ENCODE measurements at regions not wholly inside any gene's neighbourhood (a gene's known extent, or its start where the extent isn't known, plus 50 kb on each side); places are given as distances from the start of the nearest gene placed in this dataset.

DNA sequence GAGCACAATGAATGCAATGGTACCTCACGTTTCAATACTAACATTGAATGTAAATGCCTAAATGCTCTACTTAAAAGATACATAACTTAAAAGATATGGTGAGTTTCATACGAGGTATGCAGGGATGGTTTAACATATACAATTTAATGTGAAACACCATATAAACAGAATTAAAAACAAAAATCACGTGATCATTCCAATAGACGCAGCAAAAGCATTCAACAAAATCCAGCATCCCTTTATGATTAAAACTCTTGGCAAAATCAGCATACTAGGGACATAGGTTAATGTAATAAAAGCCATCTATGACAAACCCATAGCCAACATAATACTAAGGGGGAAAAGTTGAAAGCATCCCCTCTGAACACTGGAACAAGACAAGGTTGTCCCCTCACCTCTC lies 845.7 kb downstream of the SLC16A7 start:
- H3K27me3 ChIP-seq (replicated peaks; ENCODE audit: insufficient read depth) = no peaks in the 10 kb centered on the region

GRCh38 chr12:60451457-60451856 lies 855.6 kb downstream of the SLC16A7 start:
- H3K9me3 ChIP-seq = no peaks in the 10 kb centered on the region
- H3K36me3 ChIP-seq = no peaks in the 10 kb centered on the region
- no peak overlapping the region for H3K4me3 ChIP-seq
- no peak overlapping the region for H3K27ac ChIP-seq
- ATAC-seq (ENCODE audit: insufficient number of reproducible peaks, low FRiP score, low read depth) (no peak), DNase-seq (ENCODE audit: low spot score) (no peak)
- no peak for TF ChIP-seq CTCF (IDR thresholded peaks at IDR 0.05)
- H3K4me1 ChIP-seq (ENCODE audit: control insufficient read depth in 1 of 2, low read depth in 2 of 2) = no peaks in the 10 kb centered on the region
- H3K27me3 ChIP-seq (replicated peaks; ENCODE audit: insufficient read depth) = no peaks in the 10 kb centered on the region

More for the DNA sequence above, 845.7 kb downstream of the SLC16A7 start:
- no peak for ATAC-seq (ENCODE audit: insufficient number of reproducible peaks, low FRiP score, low read depth)
- no peak overlapping the region for H3K4me3 ChIP-seq
- TF ChIP-seq CTCF (IDR thresholded peaks at IDR 0.05) = no peak
- H3K9me3 ChIP-seq = no peaks in the 10 kb centered on the region
- no peaks in the 10 kb centered on the region for H3K36me3 ChIP-seq
- H3K4me1 ChIP-seq (ENCODE audit: control insufficient read depth in 1 of 2, low read depth in 2 of 2) = no peaks in the 10 kb centered on the region
- H3K27ac ChIP-seq = no peak overlapping the region
- no peak for DNase-seq (ENCODE audit: low spot score)

DNA sequence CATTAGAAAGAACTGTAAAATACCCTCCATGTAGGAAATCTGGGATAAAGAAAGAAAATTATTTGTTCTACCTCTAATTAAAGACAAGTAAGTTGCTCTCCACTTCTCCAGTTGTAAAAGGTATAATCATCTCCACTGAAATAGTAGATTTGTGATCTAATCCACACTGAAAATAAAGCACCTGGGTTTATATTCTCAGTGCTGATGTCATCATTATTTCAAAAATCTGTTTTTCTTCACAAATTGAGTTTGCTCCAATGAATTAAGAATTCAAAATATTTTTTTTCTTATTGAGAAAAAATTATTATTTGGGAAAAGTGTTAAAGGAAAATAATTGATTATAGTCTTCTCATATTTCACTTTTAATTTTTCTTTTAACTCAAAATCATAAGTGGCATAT lies 869.2 kb downstream of the SLC16A7 start:
- H3K4me1 ChIP-seq (ENCODE audit: control insufficient read depth in 1 of 2, low read depth in 2 of 2) = no peaks in the 10 kb centered on the region
- no peak overlapping the region for H3K4me3 ChIP-seq
- H3K36me3 ChIP-seq = no peaks in the 10 kb centered on the region
- DNase-seq (ENCODE audit: low spot score) (no peak), ATAC-seq (ENCODE audit: insufficient number of reproducible peaks, low FRiP score, low read depth) (no peak)
- no peaks in the 10 kb centered on the region for H3K9me3 ChIP-seq
- no peak for TF ChIP-seq CTCF (IDR thresholded peaks at IDR 0.05)
- H3K27me3 ChIP-seq (replicated peaks; ENCODE audit: insufficient read depth) = no peaks in the 10 kb centered on the region
- no peak overlapping the region for H3K27ac ChIP-seq

- TF ChIP-seq CTCF (IDR thresholded peaks at IDR 0.05) = no peak
- no peak for ATAC-seq (ENCODE audit: insufficient number of reproducible peaks, low FRiP score, low read depth)
- no peak for DNase-seq (ENCODE audit: low spot score)
- Histone ChIP-seq H3K4me3 (no peak overlapping the region), H3K9me3 (no peaks in the 10 kb centered on the region), H3K27ac (no peak overlapping the region), H3K27me3 (replicated peaks; ENCODE audit: insufficient read depth) (no peaks in the 10 kb centered on the region), H3K4me1 (ENCODE audit: control insufficient read depth in 1 of 2, low read depth in 2 of 2) (no peaks in the 10 kb centered on the region), H3K36me3 (no peaks in the 10 kb centered on the region)
Measured at GRCh38 chr12:60468546-60468945, 872.7 kb downstream of the SLC16A7 start.

GRCh38 chr12:60475825-60476224 lies 880.0 kb downstream of the SLC16A7 start:
- Histone ChIP-seq H3K27ac (no peak overlapping the region), H3K4me3 (no peak overlapping the region), H3K9me3 (no peaks in the 10 kb centered on the region), H3K36me3 (no peaks in the 10 kb centered on the region), H3K4me1 (ENCODE audit: control insufficient read depth in 1 of 2, low read depth in 2 of 2) (no peaks in the 10 kb centered on the region), H3K27me3 (replicated peaks; ENCODE audit: insufficient read depth) (no peaks in the 10 kb centered on the region)
- TF ChIP-seq CTCF (IDR thresholded peaks at IDR 0.05) = no peak
- ATAC-seq (ENCODE audit: insufficient number of reproducible peaks, low FRiP score, low read depth) = no peak
- DNase-seq (ENCODE audit: low spot score) = no peak

Measured in thoracic aorta (tissue), 2 donors.